ENCODE measurements at regions not wholly inside any gene's neighbourhood (a gene's known extent, or its start where the extent isn't known, plus 50 kb on each side); places are given as distances from the start of the nearest gene placed in this dataset.

GRCh38 chr5:163172540-163173338 lies 264.7 kb upstream of the CCNG1 start:
- H3K36me3 ChIP-seq (ENCODE audit: insufficient read depth), result no peaks in the 10 kb centered on the region
- H3K4me3 ChIP-seq (ENCODE audit: low read depth, low read length), result no peak overlapping the region
- no peak overlapping the region for H3K27ac ChIP-seq (ENCODE audit: low read depth)
- no peaks in the 10 kb centered on the region for H3K4me1 ChIP-seq (ENCODE audit: insufficient read depth)
- 61% methylated on average over 1 of the region's 1 CpG for WGBS
- no peak for DNase-seq (ENCODE audit: extremely low spot score)

- no peak for DNase-seq (ENCODE audit: extremely low spot score)
- Histone ChIP-seq H3K36me3 (ENCODE audit: insufficient read depth) (no peaks in the 10 kb centered on the region), H3K4me3 (ENCODE audit: low read depth, low read length) (no peak overlapping the region), H3K27ac (ENCODE audit: low read depth) (no peak overlapping the region), H3K4me1 (ENCODE audit: insufficient read depth) (no peaks in the 10 kb centered on the region)
- 53% methylated on average over 3 of the region's 3 CpGs for WGBS
These were observed 259.4 kb upstream of the CCNG1 start for GRCh38 chr5:163177971-163178370.

DNA sequence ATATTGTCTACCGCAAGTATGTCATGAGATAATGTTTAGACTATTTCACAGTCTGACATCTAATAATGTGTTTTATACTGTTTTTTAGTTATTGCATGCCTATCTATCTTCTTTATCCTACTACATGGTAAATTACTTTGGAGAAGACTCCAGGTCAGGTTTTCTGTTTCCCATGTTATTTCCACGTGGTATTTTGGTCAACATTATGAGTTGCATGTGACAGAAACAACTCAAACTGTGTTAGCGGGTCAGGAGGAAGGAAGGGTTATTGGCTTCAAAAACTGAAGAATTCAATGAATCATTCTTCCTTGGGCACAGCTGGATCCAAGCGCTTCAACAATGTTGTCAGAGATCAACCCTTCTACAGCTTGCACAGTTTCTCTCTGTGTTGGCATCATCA lies 252.1 kb upstream of the CCNG1 start:
- 91% methylated on average over 4 of the region's 4 CpGs for WGBS
- Histone ChIP-seq H3K4me3 (ENCODE audit: low read depth, low read length) (no peak overlapping the region), H3K4me1 (ENCODE audit: insufficient read depth) (no peaks in the 10 kb centered on the region), H3K27ac (ENCODE audit: low read depth) (no peak overlapping the region), H3K36me3 (ENCODE audit: insufficient read depth) (no peaks in the 10 kb centered on the region)
- no peak for DNase-seq (ENCODE audit: extremely low spot score)

DNA sequence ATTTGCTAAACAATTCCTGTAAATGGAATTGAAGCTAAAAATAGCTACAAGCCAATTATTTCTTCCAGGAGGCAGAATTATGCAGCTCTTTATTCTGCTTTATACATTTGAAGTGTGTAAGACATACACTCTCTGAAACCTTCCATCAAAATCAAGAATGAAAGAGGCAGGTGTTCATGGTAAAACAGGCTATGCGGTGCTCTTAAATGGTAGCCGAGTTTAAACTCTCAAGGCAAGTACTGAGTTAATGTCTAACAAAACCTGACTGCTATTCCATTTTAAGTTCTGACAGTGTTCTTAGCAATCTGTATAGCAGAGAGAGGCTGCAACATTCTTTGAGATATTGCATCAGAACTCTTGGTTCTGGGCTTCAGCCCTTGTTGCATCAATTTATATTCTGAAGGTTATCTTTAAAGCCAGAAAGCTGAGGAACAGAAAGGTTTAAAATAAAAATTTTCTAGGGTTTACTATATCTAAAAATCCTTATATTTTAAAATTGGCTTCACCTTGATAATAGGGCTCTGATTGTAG lies 248.3 kb upstream of the CCNG1 start:
- no peak for DNase-seq (ENCODE audit: extremely low spot score)
- 81% methylated on average over 2 of the region's 2 CpGs for WGBS
- no peak overlapping the region for H3K27ac ChIP-seq (ENCODE audit: low read depth)
- H3K4me1 ChIP-seq (ENCODE audit: insufficient read depth), result no peaks in the 10 kb centered on the region
- no peak overlapping the region for H3K4me3 ChIP-seq (ENCODE audit: low read depth, low read length)
- no peaks in the 10 kb centered on the region for H3K36me3 ChIP-seq (ENCODE audit: insufficient read depth)

DNA sequence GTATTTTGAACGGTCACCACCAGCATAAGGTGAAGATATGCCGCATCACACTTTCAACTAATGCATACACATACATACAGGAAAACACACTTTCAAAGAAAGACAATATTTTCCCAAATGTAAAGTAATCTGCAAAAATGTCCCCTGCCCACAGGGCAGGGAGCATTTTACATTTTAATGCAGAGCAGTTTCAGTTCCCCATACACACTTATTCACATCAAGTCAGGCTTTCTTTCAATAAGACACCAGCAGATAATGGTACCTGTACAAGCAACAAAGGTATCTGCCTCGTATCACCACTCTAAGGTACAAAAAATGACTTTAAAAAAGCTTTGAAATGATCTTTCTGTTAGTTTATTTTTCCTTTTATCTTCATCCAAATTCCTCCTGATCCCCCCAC lies 247.1 kb upstream of the CCNG1 start:
- no peaks in the 10 kb centered on the region for H3K4me1 ChIP-seq (ENCODE audit: insufficient read depth)
- H3K27ac ChIP-seq (ENCODE audit: low read depth), result no peak overlapping the region
- no peaks in the 10 kb centered on the region for H3K36me3 ChIP-seq (ENCODE audit: insufficient read depth)
- 74% methylated on average over 3 of the region's 3 CpGs for WGBS
- no peak overlapping the region for H3K4me3 ChIP-seq (ENCODE audit: low read depth, low read length)
- no peak for DNase-seq (ENCODE audit: extremely low spot score)

DNA sequence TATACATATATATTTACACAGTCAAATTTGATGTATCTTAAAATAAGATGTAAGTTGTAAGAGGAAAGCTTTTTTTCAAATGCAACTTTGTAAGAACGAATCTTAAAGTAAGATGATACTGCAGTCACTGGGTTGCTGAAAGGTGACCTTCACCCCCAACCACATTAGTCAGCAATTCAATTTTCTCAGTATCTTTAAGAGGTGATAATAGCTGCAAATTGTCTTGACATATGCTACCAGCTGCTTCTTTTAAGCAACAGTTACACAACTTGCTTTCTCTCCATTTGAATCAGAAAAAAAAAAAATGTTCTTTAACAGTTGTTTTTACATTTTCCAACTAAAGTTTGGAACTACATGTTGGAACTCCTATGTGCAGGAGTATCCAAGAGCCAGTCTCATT lies 246.6 kb upstream of the CCNG1 start:
- Histone ChIP-seq H3K4me3 (ENCODE audit: low read depth, low read length) (no peak overlapping the region), H3K4me1 (ENCODE audit: insufficient read depth) (no peaks in the 10 kb centered on the region), H3K36me3 (ENCODE audit: insufficient read depth) (no peaks in the 10 kb centered on the region), H3K27ac (ENCODE audit: low read depth) (no peak overlapping the region)
- 37% methylated on average over 1 of the region's 1 CpG for WGBS
- no peak for DNase-seq (ENCODE audit: extremely low spot score)

DNA sequence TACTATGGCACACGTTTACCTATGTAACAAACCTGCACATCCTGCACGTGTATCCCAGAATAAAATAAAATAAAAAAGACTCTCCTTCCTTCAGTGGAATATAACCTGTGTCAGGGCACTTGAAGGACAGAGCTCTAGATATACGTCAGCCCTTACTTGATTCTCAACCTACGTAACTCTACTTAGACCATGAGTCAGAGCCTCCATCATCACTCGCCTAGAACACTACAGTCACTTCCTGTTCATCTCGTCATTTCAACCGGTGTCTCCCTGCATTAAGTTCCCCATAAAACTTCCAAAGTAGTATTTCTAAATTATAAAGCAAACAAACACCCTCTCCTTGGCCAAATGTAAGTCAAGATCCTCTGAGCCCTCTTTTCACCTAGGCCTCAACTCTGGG lies 243.5 kb upstream of the CCNG1 start:
- 81% methylated on average over 7 of the region's 7 CpGs for whole genome bisulfite sequencing
- Histone ChIP-seq H3K4me3 (ENCODE audit: low read depth, low read length) (no peak overlapping the region), H3K4me1 (ENCODE audit: insufficient read depth) (no peaks in the 10 kb centered on the region), H3K27ac (ENCODE audit: low read depth) (no peak overlapping the region), H3K36me3 (ENCODE audit: insufficient read depth) (no peaks in the 10 kb centered on the region)
- no peak for DNase-seq (ENCODE audit: extremely low spot score)

DNA sequence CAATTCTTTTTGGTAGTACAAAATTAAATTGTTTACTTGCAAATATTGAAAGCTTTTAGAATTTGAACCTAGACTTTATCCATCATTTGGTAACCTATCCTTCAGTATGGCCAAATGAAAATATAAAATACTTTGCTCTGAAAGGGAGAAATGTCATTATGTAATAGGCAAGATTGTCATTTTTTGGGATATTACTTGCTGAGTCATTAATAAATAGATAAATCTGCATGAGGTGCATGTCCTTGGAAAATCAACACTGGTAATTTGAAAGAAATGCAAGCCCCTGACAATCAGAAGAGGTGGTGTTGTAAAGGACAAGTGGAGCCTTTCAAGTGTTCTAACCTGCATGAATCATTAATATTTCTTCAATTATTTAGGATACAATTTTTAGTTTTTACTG lies 231.8 kb upstream of the CCNG1 start:
- Histone ChIP-seq H3K36me3 (ENCODE audit: insufficient read depth) (no peaks in the 10 kb centered on the region), H3K4me3 (ENCODE audit: low read depth, low read length) (no peak overlapping the region), H3K27ac (ENCODE audit: low read depth) (no peak overlapping the region), H3K4me1 (ENCODE audit: insufficient read depth) (no peaks in the 10 kb centered on the region)
- DNase-seq (ENCODE audit: extremely low spot score), result no peak

DNA sequence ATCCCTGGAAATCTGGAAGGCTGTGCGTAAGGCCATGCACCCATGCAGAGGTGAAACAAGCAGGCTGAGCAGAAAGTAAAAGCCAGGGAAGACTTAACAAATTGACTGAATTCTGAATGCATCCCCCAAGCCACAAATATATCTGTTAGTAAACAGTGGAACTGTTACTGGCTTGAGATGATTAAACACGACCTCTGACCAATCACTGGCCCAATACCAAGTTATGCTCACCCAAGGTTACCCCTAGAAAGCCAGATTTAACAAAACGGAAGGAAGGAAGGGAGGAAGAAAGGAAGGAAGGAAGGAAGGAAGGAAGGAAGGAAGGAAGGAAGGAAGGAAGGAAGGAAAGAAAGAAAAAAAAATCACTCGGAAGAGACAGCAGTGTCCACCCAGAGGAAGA lies 215.8 kb upstream of the CCNG1 start:
- Histone ChIP-seq H3K4me3 (ENCODE audit: low read depth, low read length) (no peak overlapping the region), H3K36me3 (ENCODE audit: insufficient read depth) (no peaks in the 10 kb centered on the region), H3K27ac (ENCODE audit: low read depth) (no peak overlapping the region), H3K4me1 (ENCODE audit: insufficient read depth) (no peaks in the 10 kb centered on the region)
- no peak for DNase-seq (ENCODE audit: extremely low spot score)
- WGBS, result 66% methylated on average over 4 of the region's 4 CpGs

DNA sequence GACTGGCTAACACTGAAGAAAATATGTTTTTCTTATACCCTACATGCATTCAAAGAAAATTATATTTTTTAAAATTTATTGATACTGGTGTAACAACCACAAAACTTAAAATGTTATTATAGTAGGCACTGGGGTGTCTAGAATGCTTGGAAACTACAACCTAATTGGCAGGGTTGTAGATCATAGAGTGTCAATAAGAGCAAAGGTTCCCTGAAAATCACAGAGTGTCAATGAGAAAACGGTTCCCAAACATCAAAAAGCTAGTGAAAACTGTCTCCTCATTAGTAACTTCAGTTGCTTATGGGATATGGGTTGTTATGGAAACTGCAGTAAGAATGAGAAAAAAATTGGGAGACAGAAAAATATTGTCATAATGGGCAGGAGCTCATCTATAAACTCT lies 214.4 kb upstream of the CCNG1 start:
- no peak for DNase-seq (ENCODE audit: extremely low spot score)
- Histone ChIP-seq H3K27ac (ENCODE audit: low read depth) (no peak overlapping the region), H3K4me1 (ENCODE audit: insufficient read depth) (no peaks in the 10 kb centered on the region), H3K36me3 (ENCODE audit: insufficient read depth) (no peaks in the 10 kb centered on the region), H3K4me3 (ENCODE audit: low read depth, low read length) (no peak overlapping the region)
- 62% methylated on average over 1 of the region's 1 CpG for WGBS

DNA sequence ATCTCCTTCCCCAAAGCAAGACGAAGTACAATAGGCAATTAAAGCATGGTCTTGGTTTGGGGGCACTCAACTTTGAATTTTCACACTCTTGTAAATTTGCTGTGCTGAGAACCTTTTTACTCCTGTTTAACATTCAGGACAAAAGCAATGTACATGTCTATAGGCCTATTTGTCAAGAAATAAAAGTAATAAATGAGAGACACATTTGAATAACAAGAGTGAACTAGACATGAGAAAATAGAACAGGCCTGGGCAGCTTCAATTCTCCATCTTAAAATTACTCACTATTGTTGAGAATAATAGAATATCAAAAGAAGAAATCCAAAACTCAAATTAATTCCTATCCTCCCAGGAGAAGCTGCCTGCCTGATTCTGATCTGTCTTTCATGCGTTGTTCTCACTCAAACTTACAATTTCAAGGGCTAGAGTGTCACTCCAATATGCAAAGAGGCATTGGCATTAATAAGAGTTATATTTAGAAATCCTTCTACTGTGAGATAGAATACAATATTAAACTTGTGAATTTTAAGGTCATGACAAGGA lies 192.9 kb upstream of the CCNG1 start:
- 86% methylated on average over 2 of the region's 2 CpGs for WGBS
- no peak for DNase-seq (ENCODE audit: extremely low spot score)
- Histone ChIP-seq H3K4me3 (ENCODE audit: low read depth, low read length) (no peak overlapping the region), H3K27ac (ENCODE audit: low read depth) (no peak overlapping the region), H3K4me1 (ENCODE audit: insufficient read depth) (no peaks in the 10 kb centered on the region), H3K36me3 (ENCODE audit: insufficient read depth) (no peaks in the 10 kb centered on the region)

DNA sequence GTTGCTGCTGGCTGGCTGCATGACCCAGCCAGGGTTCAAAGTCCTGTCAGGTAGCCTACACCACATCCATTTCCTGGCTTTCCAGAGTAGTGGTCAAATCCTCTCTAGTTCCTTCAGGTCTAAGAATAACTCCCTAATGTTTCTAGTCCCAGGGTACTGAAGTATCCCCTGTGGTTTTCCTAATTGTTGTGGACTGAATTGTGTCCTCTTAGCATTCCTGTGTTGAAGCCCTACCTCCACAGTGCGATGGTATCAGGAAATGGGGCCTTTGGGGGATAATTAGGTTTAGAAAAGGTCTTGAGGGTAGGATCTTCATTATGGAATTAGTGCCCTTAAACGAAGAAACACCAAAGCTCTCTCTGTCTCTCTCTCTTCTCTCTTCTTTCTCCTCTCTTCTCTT lies 191.8 kb upstream of the CCNG1 start:
- Histone ChIP-seq H3K36me3 (ENCODE audit: insufficient read depth) (no peaks in the 10 kb centered on the region), H3K4me3 (ENCODE audit: low read depth, low read length) (no peak overlapping the region), H3K27ac (ENCODE audit: low read depth) (no peak overlapping the region), H3K4me1 (ENCODE audit: insufficient read depth) (no peaks in the 10 kb centered on the region)
- WGBS, result 41% methylated on average over 2 of the region's 2 CpGs
- DNase-seq (ENCODE audit: extremely low spot score), result no peak

DNA sequence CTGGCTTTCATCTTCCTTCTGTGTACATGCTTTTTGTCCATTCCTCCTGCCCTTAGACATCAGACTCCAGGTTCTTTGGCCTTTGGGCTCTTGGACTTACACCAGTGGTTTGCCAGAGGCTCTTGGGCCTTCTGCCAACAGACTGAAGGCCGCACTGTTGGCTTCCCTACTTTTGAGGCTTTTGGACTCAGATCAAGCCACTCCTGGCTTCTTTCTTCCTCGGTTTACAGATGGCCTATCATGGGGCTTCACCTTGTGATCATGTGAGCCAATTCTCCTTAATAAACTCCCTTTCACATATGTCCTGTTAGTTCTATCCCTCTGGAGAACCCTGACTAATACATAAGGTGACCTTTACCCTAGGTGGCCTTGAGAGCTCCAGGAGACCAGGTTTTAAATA lies 189.1 kb upstream of the CCNG1 start:
- WGBS, result 55% methylated on average over 2 of the region's 2 CpGs
- Histone ChIP-seq H3K27ac (ENCODE audit: low read depth) (no peak overlapping the region), H3K4me1 (ENCODE audit: insufficient read depth) (no peaks in the 10 kb centered on the region), H3K36me3 (ENCODE audit: insufficient read depth) (no peaks in the 10 kb centered on the region), H3K4me3 (ENCODE audit: low read depth, low read length) (no peak overlapping the region)
- no peak for DNase-seq (ENCODE audit: extremely low spot score)

GRCh38 chr5:163248871-163249270 lies 188.5 kb upstream of the CCNG1 start:
- 89% methylated on average over 4 of the region's 4 CpGs for WGBS
- Histone ChIP-seq H3K36me3 (ENCODE audit: insufficient read depth) (no peaks in the 10 kb centered on the region), H3K4me1 (ENCODE audit: insufficient read depth) (no peaks in the 10 kb centered on the region), H3K27ac (ENCODE audit: low read depth) (no peak overlapping the region), H3K4me3 (ENCODE audit: low read depth, low read length) (no peak overlapping the region)
- no peak for DNase-seq (ENCODE audit: extremely low spot score)
